DMS153 (cell line): ENCODE measurements at regions not wholly inside any gene's neighbourhood (a gene's known extent, or its start where the extent isn't known, plus 50 kb on each side); places are given as distances from the start of the nearest gene placed in this dataset.

Source experiments
- DNase-seq: peaks from one replicate; lab custom pipeline; 2025; lab: John Stamatoyannopoulos, UW

- no peak for DNase-seq
Measured at GRCh38 chr10:129020651-129021330, 446.2 kb upstream of the MGMT start.

- DNase-seq, result no peak
Measured at GRCh38 chr10:129021594-129022304, 445.3 kb upstream of the MGMT start.

- no peak for DNase-seq
Measured at GRCh38 chr10:129023082-129023481, 444.0 kb upstream of the MGMT start.

GRCh38 chr10:129024046-129024445 is 443.0 kb upstream of the MGMT start:
- DNase-seq, result no peak

GRCh38 chr10:129025787-129026186 is 441.3 kb upstream of the MGMT start:
- no peak for DNase-seq

- no peak for DNase-seq
Measured at GRCh38 chr10:129027906-129028305, 439.1 kb upstream of the MGMT start.

GRCh38 chr10:129028451-129028850 is 438.6 kb upstream of the MGMT start:
- DNase-seq, result no peak

GRCh38 chr10:129029051-129029450 is 438.0 kb upstream of the MGMT start:
- DNase-seq, result no peak

- no peak for DNase-seq
Measured at GRCh38 chr10:129029851-129030602, 437.0 kb upstream of the MGMT start.

- no peak for DNase-seq
Measured at GRCh38 chr10:129030603-129030895, 436.5 kb upstream of the MGMT start.

- DNase-seq, result peak; percentile 35
Measured at GRCh38 chr10:129030996-129031843, 435.8 kb upstream of the MGMT start.

GRCh38 chr10:129031844-129032150 is 435.2 kb upstream of the MGMT start:
- no peak for DNase-seq

- DNase-seq, result no peak
Measured at GRCh38 chr10:129032372-129033313, 434.4 kb upstream of the MGMT start.

- DNase-seq, result no peak
Measured at GRCh38 chr10:129033340-129033739, 433.7 kb upstream of the MGMT start.

- DNase-seq, result peak; percentile 79
Measured at GRCh38 chr10:129033790-129034272, 433.2 kb upstream of the MGMT start.

- no peak for DNase-seq
Measured at GRCh38 chr10:129035052-129035827, 431.8 kb upstream of the MGMT start.

- no peak for DNase-seq
Measured at GRCh38 chr10:129038522-129038921, 428.5 kb upstream of the MGMT start.

GRCh38 chr10:129039406-129040370 is 427.4 kb upstream of the MGMT start:
- DNase-seq, result no peak

- no peak for DNase-seq
Measured at GRCh38 chr10:129040377-129040776, 426.7 kb upstream of the MGMT start.
